ENCODE measurements at regions not wholly inside any gene's neighbourhood (a gene's known extent, or its start where the extent isn't known, plus 50 kb on each side); places are given as distances from the start of the nearest gene placed in this dataset.
A peak's percentile ranks its signal among the peaks of the same experiment; 100 is the strongest.

DNA sequence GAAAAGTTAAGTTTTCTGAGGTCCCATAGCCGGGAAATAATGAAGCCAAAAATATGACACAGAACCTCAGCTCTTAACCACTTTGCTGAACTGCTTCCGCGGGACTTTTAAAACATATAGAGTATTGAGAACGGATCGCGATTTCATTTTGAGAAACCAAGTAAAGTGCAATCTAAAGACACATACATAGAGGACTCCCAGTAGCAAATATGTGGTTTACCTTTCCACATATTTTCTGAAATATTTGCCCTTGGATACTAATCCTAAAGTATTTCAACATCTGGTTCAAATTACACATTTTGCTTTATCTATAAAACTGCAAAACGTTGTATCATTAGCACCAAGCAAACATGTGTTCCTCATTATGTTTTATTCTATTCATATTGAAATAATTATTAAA is 776.5 kb downstream of the ROBO2 start:
- H3K79me2 ChIP-seq (ENCODE audit: control insufficient read depth, insufficient read depth, low read length): no peaks in the 10 kb centered on the region
- H3K9me3 ChIP-seq (ENCODE audit: control insufficient read depth, insufficient read depth, low read depth, low read length): no peaks in the 10 kb centered on the region
- H2AFZ ChIP-seq (ENCODE audit: low read length): no peak overlapping the region
- H3K27me3 ChIP-seq (ENCODE audit: control insufficient read depth, insufficient read depth, low read length): no peaks in the 10 kb centered on the region
- no peak overlapping the region for H3K4me2 ChIP-seq (ENCODE audit: extremely low read depth, insufficient read depth, low read length)
- H3K27ac ChIP-seq (ENCODE audit: insufficient read depth, low read length): no peak overlapping the region
- H3K9ac ChIP-seq (ENCODE audit: insufficient read depth, low read length): no peak overlapping the region
- peak in 1 of 2 donors; percentile 1 for DNase-seq (ENCODE audit: low read depth in 2 of 2)
- TF ChIP-seq, protein P1, sequence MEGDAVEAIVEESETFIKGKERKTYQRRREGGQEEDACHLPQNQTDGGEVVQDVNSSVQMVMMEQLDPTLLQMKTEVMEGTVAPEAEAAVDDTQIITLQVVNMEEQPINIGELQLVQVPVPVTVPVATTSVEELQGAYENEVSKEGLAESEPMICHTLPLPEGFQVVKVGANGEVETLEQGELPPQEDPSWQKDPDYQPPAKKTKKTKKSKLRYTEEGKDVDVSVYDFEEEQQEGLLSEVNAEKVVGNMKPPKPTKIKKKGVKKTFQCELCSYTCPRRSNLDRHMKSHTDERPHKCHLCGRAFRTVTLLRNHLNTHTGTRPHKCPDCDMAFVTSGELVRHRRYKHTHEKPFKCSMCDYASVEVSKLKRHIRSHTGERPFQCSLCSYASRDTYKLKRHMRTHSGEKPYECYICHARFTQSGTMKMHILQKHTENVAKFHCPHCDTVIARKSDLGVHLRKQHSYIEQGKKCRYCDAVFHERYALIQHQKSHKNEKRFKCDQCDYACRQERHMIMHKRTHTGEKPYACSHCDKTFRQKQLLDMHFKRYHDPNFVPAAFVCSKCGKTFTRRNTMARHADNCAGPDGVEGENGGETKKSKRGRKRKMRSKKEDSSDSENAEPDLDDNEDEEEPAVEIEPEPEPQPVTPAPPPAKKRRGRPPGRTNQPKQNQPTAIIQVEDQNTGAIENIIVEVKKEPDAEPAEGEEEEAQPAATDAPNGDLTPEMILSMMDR (conservative IDR thresholded peaks at IDR 0.05 in 1 of 2, IDR thresholded peaks at IDR 0.05 in 1 of 2; ENCODE audit: low read depth in 1 of 2, low read length in 2 of 2): no peak
- no peak for TF ChIP-seq EZH2 (IDR thresholded peaks at IDR 0.05; ENCODE audit: low read length, missing control alignments)
- H3K4me3 ChIP-seq (replicated peaks in 1 of 4; ENCODE audit: control extremely low read depth in 1 of 4, insufficient read depth in 1 of 4, low read depth in 3 of 4, low read length in 4 of 4): no peak overlapping the region
- H3K4me1 ChIP-seq (ENCODE audit: control insufficient read depth, extremely low read depth, insufficient read depth, low read length): no peaks in the 10 kb centered on the region
- no peaks in the 10 kb centered on the region for H4K20me1 ChIP-seq (ENCODE audit: control insufficient read depth, extremely low read depth, insufficient read depth, low read length)
- H3K36me3 ChIP-seq (ENCODE audit: control insufficient read depth, insufficient read depth, low read length): no peaks in the 10 kb centered on the region

- Histone ChIP-seq H3K36me3 (ENCODE audit: control insufficient read depth, insufficient read depth, low read length) (no peaks in the 10 kb centered on the region), H3K4me1 (ENCODE audit: control insufficient read depth, extremely low read depth, insufficient read depth, low read length) (no peaks in the 10 kb centered on the region), H3K4me3 (replicated peaks in 1 of 4; ENCODE audit: control extremely low read depth in 1 of 4, insufficient read depth in 1 of 4, low read depth in 3 of 4, low read length in 4 of 4) (no peak overlapping the region), H3K27me3 (ENCODE audit: control insufficient read depth, insufficient read depth, low read length) (no peaks in the 10 kb centered on the region), H3K4me2 (ENCODE audit: extremely low read depth, insufficient read depth, low read length) (no peak overlapping the region), H3K27ac (ENCODE audit: insufficient read depth, low read length) (no peak overlapping the region), H2AFZ (ENCODE audit: low read length) (no peak overlapping the region), H4K20me1 (ENCODE audit: control insufficient read depth, extremely low read depth, insufficient read depth, low read length) (no peaks in the 10 kb centered on the region), H3K9me3 (ENCODE audit: control insufficient read depth, insufficient read depth, low read depth, low read length) (no peaks in the 10 kb centered on the region), H3K79me2 (ENCODE audit: control insufficient read depth, insufficient read depth, low read length) (no peaks in the 10 kb centered on the region), H3K9ac (ENCODE audit: insufficient read depth, low read length) (no peak overlapping the region)
- peak; percentile 84 to 92 for DNase-seq (ENCODE audit: low read depth in 2 of 2)
- TF ChIP-seq EZH2 (IDR thresholded peaks at IDR 0.05; ENCODE audit: low read length, missing control alignments): no peak
Observed at GRCh38 chr3:77825001-77825827, 785.3 kb downstream of the ROBO2 start.

DNA sequence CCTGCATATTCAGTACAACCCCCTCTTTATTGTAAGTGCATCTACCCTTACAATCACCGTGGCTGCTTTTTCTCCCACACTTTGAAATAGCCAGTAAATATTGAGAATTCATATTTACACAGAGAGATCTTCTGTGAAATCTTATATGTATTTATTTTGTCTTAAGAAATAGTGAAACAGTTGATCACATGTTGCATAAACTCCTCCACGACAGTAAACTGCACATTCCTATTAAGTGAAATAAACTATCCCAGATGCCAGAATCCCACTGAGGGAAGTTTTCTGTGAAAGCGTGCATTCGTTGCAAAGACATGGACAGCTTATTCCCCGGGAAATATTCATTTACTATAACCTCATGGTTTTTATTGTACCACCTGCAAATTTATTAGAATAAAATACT is 796.0 kb downstream of the ROBO2 start:
- peak in 1 of 2 donors; percentile 73 for DNase-seq (ENCODE audit: low read depth in 2 of 2)
- Histone ChIP-seq H3K79me2 (ENCODE audit: control insufficient read depth, insufficient read depth, low read length) (no peaks in the 10 kb centered on the region), H3K4me1 (ENCODE audit: control insufficient read depth, extremely low read depth, insufficient read depth, low read length) (no peaks in the 10 kb centered on the region), H3K36me3 (ENCODE audit: control insufficient read depth, insufficient read depth, low read length) (no peaks in the 10 kb centered on the region), H3K9me3 (ENCODE audit: control insufficient read depth, insufficient read depth, low read depth, low read length) (no peaks in the 10 kb centered on the region), H3K27me3 (ENCODE audit: control insufficient read depth, insufficient read depth, low read length) (no peaks in the 10 kb centered on the region), H3K27ac (ENCODE audit: insufficient read depth, low read length) (no peak overlapping the region), H4K20me1 (ENCODE audit: control insufficient read depth, extremely low read depth, insufficient read depth, low read length) (no peaks in the 10 kb centered on the region), H2AFZ (ENCODE audit: low read length) (no peak overlapping the region), H3K4me2 (ENCODE audit: extremely low read depth, insufficient read depth, low read length) (no peak overlapping the region), H3K4me3 (replicated peaks in 1 of 4; ENCODE audit: control extremely low read depth in 1 of 4, insufficient read depth in 1 of 4, low read depth in 3 of 4, low read length in 4 of 4) (no peak overlapping the region), H3K9ac (ENCODE audit: insufficient read depth, low read length) (no peak overlapping the region)
- no peak for TF ChIP-seq EZH2 (IDR thresholded peaks at IDR 0.05; ENCODE audit: low read length, missing control alignments)
- TF ChIP-seq, protein P1 (conservative IDR thresholded peaks at IDR 0.05 in 1 of 2, IDR thresholded peaks at IDR 0.05 in 1 of 2; ENCODE audit: low read depth in 1 of 2, low read length in 2 of 2): no peak

All from fibroblast of lung (primary cell).